ENCODE measurements at regions not wholly inside any gene's neighbourhood (a gene's known extent, or its start where the extent isn't known, plus 50 kb on each side); places are given as distances from the start of the nearest gene placed in this dataset.

DNA sequence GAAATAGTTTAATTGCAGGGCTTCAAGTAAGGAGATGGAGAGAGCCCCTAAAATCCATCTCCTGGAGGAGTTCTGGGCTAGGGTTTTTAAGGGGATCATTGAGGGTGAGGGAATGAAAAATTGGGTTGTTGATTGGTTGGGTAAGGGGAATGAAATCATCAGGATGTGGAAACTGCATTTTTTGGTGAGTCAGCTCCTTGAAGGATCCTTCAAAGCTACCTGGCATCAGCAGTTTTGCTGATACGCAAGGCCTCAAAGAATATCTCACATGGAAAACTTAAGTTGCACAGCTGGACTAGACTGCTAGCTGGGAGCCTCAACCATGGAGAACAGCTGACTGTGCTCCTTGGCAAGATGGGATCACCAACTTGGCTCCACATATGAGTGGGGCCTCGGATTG is 136.7 kb downstream of the FGF10 start:
- no peak for TF ChIP-seq POLR2AphosphoS5 (IDR thresholded peaks at IDR 0.05; ENCODE audit: low read depth, low read length)
- no peak for TF ChIP-seq REST (IDR thresholded peaks at IDR 0.05; ENCODE audit: insufficient read depth in 1 of 2, low read depth in 2 of 2, low read length in 1 of 2)
- TF ChIP-seq SIN3A (IDR thresholded peaks at IDR 0.05; ENCODE audit: borderline replicate concordance, insufficient read depth, low read depth, low read length): no peak
- no peak for TF ChIP-seq CTCF (IDR thresholded peaks at IDR 0.05)
- no peak for TF ChIP-seq TCF7L2 (IDR thresholded peaks at IDR 0.05; ENCODE audit: low read depth, low read length)
- BruUV-seq (replicated peaks): no TSS peak
- ChIA-PET CTCF (no interaction called here), POLR2A (no interaction called here)
- no peak overlapping the region for H3K4me3 ChIP-seq (ENCODE audit: low read depth in 2 of 2, low read length in 2 of 2)
- no peak overlapping the region for H3K27ac ChIP-seq (ENCODE audit: low read length)
- intact Hi-C loops (cut with micrococcal nuclease; ENCODE audit: unreplicated experiment): no loop called here
- ATAC-seq (no peak), DNase-seq (ENCODE audit: low read depth, low spot score) (no peak)
- no peaks in the 10 kb centered on the region for H3K9me3 ChIP-seq (ENCODE audit: control insufficient read depth, insufficient read depth, low read depth, low read length)
- in situ Hi-C loops (cut with HindIII; ENCODE audit: low pct_unique_long_range_greater_than_20kb, low sequenced_read_pairs): no loop called here
- no peaks in the 10 kb centered on the region for H3K36me3 ChIP-seq (ENCODE audit: control insufficient read depth, insufficient read depth, low read length)
- no peaks in the 10 kb centered on the region for H3K27me3 ChIP-seq (ENCODE audit: control insufficient read depth, insufficient read depth, low read length)
- H3K4me1 ChIP-seq (ENCODE audit: control insufficient read depth, insufficient read depth, low read length): no peaks in the 10 kb centered on the region

DNA sequence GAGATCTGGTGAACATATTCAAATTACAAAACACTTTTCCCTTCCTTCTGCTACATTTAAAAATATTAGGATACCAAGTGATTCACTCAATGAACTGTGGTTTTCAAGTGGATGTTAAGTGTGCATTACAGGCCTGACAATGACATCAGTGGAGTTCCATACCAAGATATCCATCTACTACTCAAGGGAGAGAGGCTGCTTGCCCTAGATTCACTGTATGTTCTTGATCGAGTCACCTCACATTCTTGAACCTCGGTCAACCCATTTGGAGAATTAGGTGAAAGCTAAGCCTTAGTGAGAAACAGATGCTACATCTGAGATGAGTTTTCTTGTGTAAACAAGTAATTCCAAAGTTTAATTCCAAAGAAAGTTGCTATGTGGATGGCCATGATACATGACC is 142.2 kb downstream of the FGF10 start:
- ATAC-seq (no peak), DNase-seq (ENCODE audit: low read depth, low spot score) (no peak)
- POLR2A ChIA-PET: no interaction called here
- H3K9me3 ChIP-seq (ENCODE audit: control insufficient read depth, insufficient read depth, low read depth, low read length): no peaks in the 10 kb centered on the region
- in situ Hi-C loops (cut with HindIII; ENCODE audit: low pct_unique_long_range_greater_than_20kb, low sequenced_read_pairs): no loop called here
- intact Hi-C loops (cut with micrococcal nuclease; ENCODE audit: unreplicated experiment): no loop called here
- H3K4me3 ChIP-seq (ENCODE audit: low read depth in 2 of 2, low read length in 2 of 2): no peak overlapping the region
- BruUV-seq (replicated peaks): no TSS peak
- no peak for TF ChIP-seq POLR2AphosphoS5 (IDR thresholded peaks at IDR 0.05; ENCODE audit: low read depth, low read length)
- TF ChIP-seq SIN3A (IDR thresholded peaks at IDR 0.05; ENCODE audit: borderline replicate concordance, insufficient read depth, low read depth, low read length): no peak
- TF ChIP-seq REST (IDR thresholded peaks at IDR 0.05; ENCODE audit: insufficient read depth in 1 of 2, low read depth in 2 of 2, low read length in 1 of 2): no peak
- no peak for TF ChIP-seq TCF7L2 (IDR thresholded peaks at IDR 0.05; ENCODE audit: low read depth, low read length)
- TF ChIP-seq CTCF (IDR thresholded peaks at IDR 0.05): no peak
- CTCF ChIA-PET: no interaction called here
- no peaks in the 10 kb centered on the region for H3K36me3 ChIP-seq (ENCODE audit: control insufficient read depth, insufficient read depth, low read length)
- H3K27ac ChIP-seq (ENCODE audit: low read length): no peak overlapping the region
- H3K27me3 ChIP-seq (ENCODE audit: control insufficient read depth, insufficient read depth, low read length): no peaks in the 10 kb centered on the region
- no peaks in the 10 kb centered on the region for H3K4me1 ChIP-seq (ENCODE audit: control insufficient read depth, insufficient read depth, low read length)
